ENCODE measurements at regions not wholly inside any gene's neighbourhood (a gene's known extent, or its start where the extent isn't known, plus 50 kb on each side); places are given as distances from the start of the nearest gene placed in this dataset.

GRCh38 chr4:38501698-38502097 lies 162.3 kb upstream of the KLF3 start:
- no peak overlapping the region for H2BK5ac ChIP-seq (ENCODE audit: low read depth, low read length, poor library complexity, severe bottlenecking)
- no peak overlapping the region for H4K5ac ChIP-seq (ENCODE audit: low read depth, low read length)
- peaks cover 2% of the 10 kb centered on the region for H3K27me3 ChIP-seq (ENCODE audit: control insufficient read depth, insufficient read depth, low read length)
- H3K56ac ChIP-seq (ENCODE audit: extremely low read depth, insufficient read depth, low read length) = no peak overlapping the region
- H3K9ac ChIP-seq (ENCODE audit: low read depth, low read length) = no peak overlapping the region
- no peak overlapping the region for H3K27ac ChIP-seq (ENCODE audit: insufficient read depth, low read length)
- no peak overlapping the region for H3K4me3 ChIP-seq (ENCODE audit: insufficient read depth, low read depth, low read length)
- no peaks in the 10 kb centered on the region for H3K9me1 ChIP-seq (ENCODE audit: insufficient read depth, low read length)
- intact Hi-C loops (cut with micrococcal nuclease) (no loop called here), dilution Hi-C loops (cut with HindIII; ENCODE audit: low sequenced_read_pairs, unreplicated experiment) (no loop called here), in situ Hi-C loops (cut with MboI; ENCODE audit: low sequenced_read_pairs) (no loop called here)
- H3K18ac ChIP-seq (ENCODE audit: low read depth, low read length) = no peak overlapping the region
- WGBS, 2 experiments (ENCODE audit: extremely low coverage in 2 of 2, insufficient read length in 1 of 2) = no CpG with 5 or more reads among the region's 2 CpGs
- H4K91ac ChIP-seq (ENCODE audit: insufficient read depth, low read depth, low read length) = no peak overlapping the region
- H2AK5ac ChIP-seq (ENCODE audit: low read depth, low read length) = no peak overlapping the region
- TF ChIP-seq NFE2L2 (IDR thresholded peaks at IDR 0.05; ENCODE audit: low read depth, low read length) = no peak
- no peak for TF ChIP-seq MAFK (IDR thresholded peaks at IDR 0.05; ENCODE audit: low read depth, low read length)
- TF ChIP-seq FOS (IDR thresholded peaks at IDR 0.05; ENCODE audit: low read depth, low read length) = no peak
- no peak for TF ChIP-seq CEBPB (IDR thresholded peaks at IDR 0.05; ENCODE audit: low read depth, low read length)
- TF ChIP-seq CHD1 (IDR thresholded peaks at IDR 0.05; ENCODE audit: low read depth, low read length) = no peak
- H3K14ac ChIP-seq (replicated peaks; ENCODE audit: low read depth, low read length) = no peak overlapping the region
- no peak overlapping the region for H2AFZ ChIP-seq (replicated peaks; ENCODE audit: low read length, poor library complexity)
- no peak overlapping the region for H2AK9ac ChIP-seq (replicated peaks; ENCODE audit: low read depth, low read length, poor library complexity)
- ATAC-seq (ENCODE audit: low read depth) (no peak), DNase-seq (no peak)
- ChIA-PET CTCF (no interaction called here), POLR2A (ENCODE audit: unreplicated experiment) (no interaction called here)
- H3K4ac ChIP-seq (ENCODE audit: low read depth, low read length) = no peak overlapping the region
- no peaks in the 10 kb centered on the region for H3K4me1 ChIP-seq (ENCODE audit: control insufficient read depth, insufficient read depth, low read length)
- H3K36me3 ChIP-seq (ENCODE audit: control insufficient read depth, insufficient read depth, low read length) = no peaks in the 10 kb centered on the region
- no peak overlapping the region for H2BK20ac ChIP-seq (ENCODE audit: low read depth, low read length)
- no peaks in the 10 kb centered on the region for H3K9me3 ChIP-seq (ENCODE audit: control insufficient read depth, insufficient read depth, low read length)
- BruUV-seq (replicated peaks) = no TSS peak
- no peak overlapping the region for H2BK15ac ChIP-seq (ENCODE audit: low read depth, low read length)
- no peaks in the 10 kb centered on the region for H4K20me1 ChIP-seq (ENCODE audit: insufficient read depth, low read length)
- H4K8ac ChIP-seq (ENCODE audit: low read depth in 2 of 2, low read length in 2 of 2) = no peak overlapping the region
- no peak overlapping the region for H3K4me2 ChIP-seq (ENCODE audit: low read depth, low read length)
- H2BK120ac ChIP-seq (ENCODE audit: low read depth, low read length) = no peak overlapping the region
- no peaks in the 10 kb centered on the region for H3K79me1 ChIP-seq (ENCODE audit: low read depth in 1 of 2, low read length in 2 of 2)
- no peak overlapping the region for H3K23ac ChIP-seq (ENCODE audit: low read depth, low read length)

All from IMR-90 (cell line).